DMS114 treated with DMSO at 0.1 percent for 48 hours (cell line): ENCODE measurements at regions not wholly inside any gene's neighbourhood (a gene's known extent, or its start where the extent isn't known, plus 50 kb on each side); places are given as distances from the start of the nearest gene placed in this dataset.
"Not testable (repeated sequence)": the region's sequence is repeated elsewhere in the genome, so short reads cannot be mapped to it uniquely, and the experiment has no call there.

Source experiments
- DNase-seq: peaks from one replicate; lab custom pipeline; 2025; ENCODE audit not compliant: unreplicated experiment; lab: John Stamatoyannopoulos, UW

- no peak for DNase-seq
These were observed 158.1 kb upstream of the ARHGAP42 start for GRCh38 chr11:100528872-100529416.

- DNase-seq, result not testable (repeated sequence)
These were observed 155.8 kb upstream of the ARHGAP42 start for GRCh38 chr11:100531290-100531689.

DNA sequence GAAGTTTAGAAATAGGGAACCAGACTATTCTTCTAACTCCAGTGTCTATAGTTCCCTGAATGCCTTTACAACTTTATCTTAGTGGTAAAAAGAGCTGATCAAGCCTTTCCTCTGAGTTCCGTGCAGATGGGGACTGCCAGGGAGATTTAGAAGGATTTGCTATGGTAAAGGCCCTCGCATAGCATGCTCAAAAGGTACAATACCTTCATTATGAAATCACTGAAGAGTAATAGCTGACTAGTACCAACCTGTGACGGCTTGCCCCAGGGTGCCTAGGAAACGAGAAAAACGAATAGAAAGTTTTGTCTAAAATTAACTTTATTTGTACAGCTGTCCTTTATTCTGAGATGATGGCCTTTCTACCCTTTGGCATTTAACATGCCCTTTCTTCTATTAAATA lies 150.1 kb upstream of the ARHGAP42 start:
- no peak for DNase-seq

- DNase-seq, result no peak
These were observed 143.7 kb upstream of the ARHGAP42 start for GRCh38 chr11:100543386-100543785.

DNA sequence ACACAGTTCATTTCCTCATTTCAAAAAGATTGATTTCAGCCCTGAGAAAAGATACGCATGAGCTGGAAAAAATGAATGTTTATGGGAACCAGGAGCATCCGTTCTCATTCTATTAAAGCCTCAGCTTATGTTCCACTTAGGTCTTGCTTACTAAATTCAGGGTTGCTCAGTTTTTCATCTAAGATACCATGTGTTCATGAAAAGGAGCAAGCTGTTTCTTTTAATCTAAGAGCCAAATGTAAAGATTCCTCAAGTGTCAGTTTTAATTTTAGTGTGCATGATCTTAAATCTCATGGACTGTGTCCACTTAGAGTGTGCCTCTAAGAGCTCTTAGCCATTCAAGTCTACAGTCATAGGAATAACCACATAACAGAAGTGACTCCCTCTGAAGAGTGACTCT lies 141.5 kb upstream of the ARHGAP42 start:
- DNase-seq, result no peak

GRCh38 chr11:100545970-100546369 lies 141.1 kb upstream of the ARHGAP42 start:
- DNase-seq, result no peak

GRCh38 chr11:100546714-100547113 lies 140.4 kb upstream of the ARHGAP42 start:
- DNase-seq, result no peak

- DNase-seq, result no peak
These were observed 136.8 kb upstream of the ARHGAP42 start for GRCh38 chr11:100550298-100550697.

DNA sequence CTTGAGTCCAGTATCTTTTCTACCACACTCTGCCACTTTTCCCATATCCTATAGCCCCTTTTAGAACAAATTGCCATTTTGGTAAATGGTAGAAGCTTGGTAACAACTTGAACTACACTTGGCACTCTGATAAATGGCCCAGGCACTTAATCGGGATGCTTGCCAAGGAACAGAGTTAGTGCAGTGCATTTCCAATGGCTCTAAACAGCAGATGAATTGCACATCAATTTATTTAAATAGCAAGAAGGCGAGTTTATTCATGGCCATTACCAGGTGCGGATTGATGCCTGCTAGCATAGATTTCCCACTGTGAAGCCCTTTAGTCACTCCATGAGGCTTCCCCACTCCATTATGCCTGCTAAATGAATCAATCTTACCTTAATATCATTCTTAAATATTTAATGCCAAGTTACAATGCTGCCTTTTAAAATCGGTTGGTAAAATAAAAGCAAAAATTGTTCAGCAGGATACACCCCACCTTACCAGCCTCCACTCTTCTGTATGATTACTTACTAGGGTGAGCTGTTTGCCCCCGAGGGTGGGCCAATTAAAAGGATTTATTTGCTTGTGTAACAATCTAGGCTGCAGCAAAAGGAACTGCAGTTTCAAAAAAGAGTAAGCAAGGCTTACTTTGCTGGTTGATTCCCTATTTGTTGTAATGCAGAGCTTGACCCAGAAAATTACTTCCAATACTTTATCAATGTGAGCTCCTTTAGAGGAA lies 136.0 kb upstream of the ARHGAP42 start:
- no peak for DNase-seq

- no peak for DNase-seq
These were observed 131.2 kb upstream of the ARHGAP42 start for GRCh38 chr11:100555931-100556330.

GRCh38 chr11:100556781-100557180 lies 130.3 kb upstream of the ARHGAP42 start:
- DNase-seq, result no peak

- no peak for DNase-seq
These were observed 129.1 kb upstream of the ARHGAP42 start for GRCh38 chr11:100557830-100558611.

- no peak for DNase-seq
These were observed 126.5 kb upstream of the ARHGAP42 start for GRCh38 chr11:100560606-100561005.

DNA sequence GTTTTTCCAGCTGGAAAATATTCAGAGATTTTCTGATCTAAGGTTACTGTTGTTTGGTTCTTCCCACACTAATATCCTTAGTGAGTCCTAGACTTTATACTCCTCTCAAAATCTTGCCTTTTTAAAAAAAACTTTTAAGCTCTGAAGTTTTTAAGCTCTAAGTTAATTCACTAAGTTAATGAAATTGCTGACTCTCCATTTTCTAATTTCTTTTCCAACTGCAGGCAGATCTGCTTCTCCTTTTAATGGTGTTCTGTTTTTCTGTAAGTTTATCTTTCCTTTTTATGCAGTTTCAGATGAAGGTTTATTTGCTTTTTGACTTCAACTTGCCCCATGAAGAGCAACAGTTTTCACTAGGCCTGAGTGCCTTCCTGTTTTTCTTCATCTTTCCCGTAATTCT lies 125.8 kb upstream of the ARHGAP42 start:
- no peak for DNase-seq

DNA sequence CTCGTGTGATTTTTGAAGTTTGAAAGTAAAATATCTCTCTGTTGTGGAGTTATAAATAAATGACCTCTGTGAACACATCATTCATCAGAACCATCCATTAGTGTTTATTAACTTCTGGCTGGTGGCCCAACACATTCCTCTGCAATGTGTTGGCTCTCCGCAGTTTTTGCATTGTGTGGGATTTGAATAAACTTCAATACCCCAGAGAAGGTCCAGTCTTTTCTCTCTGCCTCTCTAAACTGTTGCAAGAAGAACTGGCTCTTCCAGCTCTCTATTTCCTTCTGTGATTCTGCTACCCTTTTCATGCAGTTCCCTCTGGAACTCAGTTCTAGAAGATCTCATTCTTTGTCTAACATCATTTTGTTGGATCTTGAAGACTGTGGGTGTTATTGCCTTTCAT lies 125.0 kb upstream of the ARHGAP42 start:
- DNase-seq, result no peak

GRCh38 chr11:100563541-100564280 lies 123.4 kb upstream of the ARHGAP42 start:
- no peak for DNase-seq

DNA sequence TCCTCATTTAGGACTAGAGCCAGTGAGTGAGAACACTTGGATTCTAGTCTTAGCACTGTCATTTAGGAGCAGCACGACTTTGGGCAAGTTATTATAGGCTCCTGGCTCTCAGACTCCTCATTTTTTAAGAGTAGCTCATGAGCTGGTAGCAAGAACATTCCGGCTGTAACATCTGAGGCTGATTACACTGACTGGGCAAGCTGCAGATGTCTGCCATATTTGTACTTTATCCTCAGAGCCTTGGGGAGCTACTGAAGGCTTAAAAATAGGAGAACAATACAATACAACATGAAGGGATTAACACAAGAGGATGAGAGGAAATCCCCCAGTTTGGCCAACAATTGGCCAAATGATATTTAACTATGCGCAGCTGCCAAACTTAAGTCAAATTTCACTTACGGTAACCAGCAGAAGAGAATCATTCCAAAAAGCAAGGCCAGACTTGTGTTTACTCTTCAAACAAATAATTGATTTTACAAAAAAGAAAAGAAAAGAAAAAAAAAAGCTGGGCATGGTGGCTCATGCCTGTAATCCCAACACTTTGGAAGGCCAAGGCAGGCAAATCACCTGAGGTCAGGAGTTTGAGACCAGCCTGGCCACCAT lies 113.1 kb upstream of the ARHGAP42 start:
- DNase-seq, result no peak

- DNase-seq, result peak; percentile 1
These were observed 112.0 kb upstream of the ARHGAP42 start for GRCh38 chr11:100574894-100575769.

DNA sequence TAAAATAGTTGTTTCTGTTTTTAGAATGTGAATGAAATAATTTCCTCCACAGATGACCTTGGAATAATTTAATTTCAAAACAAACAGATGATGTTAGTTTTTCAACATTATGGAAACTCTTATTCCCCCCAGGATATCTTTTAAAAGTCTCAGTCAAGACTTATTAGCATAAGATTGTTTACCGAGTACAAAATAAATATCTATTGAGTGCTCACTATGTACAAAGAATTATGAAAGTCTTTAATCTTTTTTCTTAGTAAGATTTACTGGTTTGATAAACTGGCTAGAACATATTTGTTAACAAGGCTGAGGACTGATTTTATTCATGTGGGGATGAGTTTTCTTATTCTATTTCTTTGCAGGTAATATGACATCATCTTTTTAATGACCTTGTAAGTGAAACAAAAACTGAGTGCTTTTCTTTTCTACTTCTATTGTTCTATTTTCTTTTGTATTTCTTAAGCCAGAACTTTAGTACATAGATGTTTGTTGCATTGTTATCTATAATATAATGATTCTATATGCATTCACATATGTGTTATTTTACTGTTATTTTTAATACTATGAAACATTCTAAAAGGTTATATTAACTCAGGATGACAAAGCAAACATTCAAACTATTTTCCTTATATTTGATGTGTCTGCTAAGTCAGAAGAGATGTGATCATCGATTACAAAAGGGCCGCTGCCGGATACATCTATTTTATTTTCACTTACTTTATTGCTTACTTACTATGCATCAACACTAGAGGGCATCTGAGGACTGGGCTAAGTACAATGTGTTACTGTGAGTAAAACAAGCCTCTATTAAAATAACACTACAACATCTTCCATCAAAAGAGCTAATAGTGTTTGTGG lies 111.0 kb upstream of the ARHGAP42 start:
- DNase-seq, result peak; percentile 6
